ENCODE measurements at regions not wholly inside any gene's neighbourhood (a gene's known extent, or its start where the extent isn't known, plus 50 kb on each side); places are given as distances from the start of the nearest gene placed in this dataset.

DNA sequence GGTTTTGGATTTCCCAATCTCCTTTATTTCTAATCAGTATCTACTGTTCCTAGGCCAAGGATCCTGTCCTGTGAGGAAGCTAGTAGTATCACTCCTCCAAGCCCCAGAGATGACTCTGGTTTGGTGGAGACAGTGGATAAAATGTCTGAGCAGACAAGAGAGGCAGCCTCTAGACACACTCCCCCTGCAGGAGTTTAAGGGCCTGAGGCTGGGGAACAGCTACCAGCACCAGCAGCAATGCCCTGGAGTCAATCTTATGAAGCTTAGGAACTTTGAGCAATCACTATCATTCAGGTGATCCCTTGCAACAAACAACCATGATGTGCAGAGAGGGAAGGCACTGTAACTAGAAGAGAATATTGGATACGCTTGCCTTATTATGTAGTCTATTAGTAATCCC is 384.7 kb upstream of the ID4 start:
- Mint-ChIP-seq H3K9me3 (no peaks in the 10 kb centered on the region), H3K4me3 (no peak overlapping the region), H3K36me3 (ENCODE audit: insufficient read depth) (no peaks in the 10 kb centered on the region), H3K4me1 (ENCODE audit: low read depth) (no peaks in the 10 kb centered on the region), H3K27me3 (ENCODE audit: low read depth) (no peaks in the 10 kb centered on the region)
- ATAC-seq (no peak), DNase-seq (no peak)

DNA sequence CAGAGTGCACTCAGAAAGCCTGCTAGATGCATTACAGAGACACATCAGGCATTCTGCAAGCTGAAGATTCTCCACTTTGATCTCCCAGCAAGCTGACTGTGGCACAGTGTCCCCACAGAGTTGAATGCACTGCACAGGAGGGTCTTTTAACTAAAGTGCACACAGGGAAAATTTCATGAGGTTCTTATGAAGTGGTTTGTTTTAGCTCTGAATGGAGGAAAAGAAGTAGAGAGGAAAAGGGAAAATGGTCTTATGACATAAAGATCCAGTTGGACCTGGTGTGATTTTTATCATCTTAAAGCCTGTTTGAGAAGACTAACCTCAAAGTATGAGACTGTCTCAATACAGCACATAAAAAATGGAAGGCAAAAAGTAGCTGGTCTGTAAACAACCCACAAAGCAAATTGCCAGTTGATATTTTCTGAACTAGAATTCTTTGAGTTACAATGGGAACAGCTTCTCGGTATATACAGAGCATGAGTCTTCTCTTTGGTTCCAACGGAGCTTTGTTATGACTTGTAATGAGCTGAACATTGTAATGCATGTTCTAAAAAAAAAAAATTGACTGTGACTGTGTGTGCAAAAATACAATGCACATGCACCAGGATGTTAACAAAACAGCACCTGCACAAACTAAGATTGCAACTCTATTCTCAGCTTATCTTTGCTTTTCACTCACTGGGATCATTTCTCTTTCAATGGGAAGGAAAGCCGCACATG is 383.0 kb upstream of the ID4 start:
- Mint-ChIP-seq H3K4me1 (ENCODE audit: low read depth) (no peaks in the 10 kb centered on the region), H3K36me3 (ENCODE audit: insufficient read depth) (no peaks in the 10 kb centered on the region), H3K27me3 (ENCODE audit: low read depth) (no peaks in the 10 kb centered on the region), H3K9me3 (no peaks in the 10 kb centered on the region), H3K4me3 (no peak overlapping the region)
- DNase-seq (no peak), ATAC-seq (no peak)

DNA sequence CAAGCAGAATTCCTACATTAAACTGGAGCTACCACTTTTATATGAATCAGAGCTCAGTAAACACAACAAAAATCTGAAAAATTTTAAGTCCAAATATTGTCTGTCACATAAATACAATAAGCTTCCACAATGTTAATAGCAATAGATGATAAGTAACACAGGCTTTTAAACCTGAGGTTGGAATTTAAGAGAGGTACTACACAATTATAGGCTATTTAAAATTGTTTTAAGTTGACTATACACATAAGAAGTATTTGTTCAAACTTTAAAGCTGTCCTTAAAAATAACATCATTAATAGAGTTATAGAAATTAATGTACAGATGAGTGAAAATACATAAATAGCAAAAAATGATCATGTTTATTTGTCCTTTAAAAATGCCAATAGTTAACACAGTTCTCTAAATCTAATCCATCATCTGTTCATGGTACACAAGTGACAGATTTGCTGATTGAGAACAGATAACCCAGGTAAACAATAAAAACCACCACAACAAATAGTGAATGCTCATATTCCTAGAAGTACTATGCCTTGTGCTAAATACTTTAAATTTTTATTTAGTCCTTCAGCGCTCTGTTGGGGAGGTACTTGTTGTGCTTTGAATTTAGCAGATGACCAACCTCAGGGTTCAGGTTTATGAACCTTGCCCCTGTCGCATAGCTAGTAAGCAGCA is 382.3 kb upstream of the ID4 start:
- Mint-ChIP-seq H3K4me1 (ENCODE audit: low read depth) (no peaks in the 10 kb centered on the region), H3K9me3 (no peaks in the 10 kb centered on the region), H3K36me3 (ENCODE audit: insufficient read depth) (no peaks in the 10 kb centered on the region), H3K27me3 (ENCODE audit: low read depth) (no peaks in the 10 kb centered on the region), H3K4me3 (no peak overlapping the region)
- no peak for DNase-seq
- ATAC-seq: no peak

DNA sequence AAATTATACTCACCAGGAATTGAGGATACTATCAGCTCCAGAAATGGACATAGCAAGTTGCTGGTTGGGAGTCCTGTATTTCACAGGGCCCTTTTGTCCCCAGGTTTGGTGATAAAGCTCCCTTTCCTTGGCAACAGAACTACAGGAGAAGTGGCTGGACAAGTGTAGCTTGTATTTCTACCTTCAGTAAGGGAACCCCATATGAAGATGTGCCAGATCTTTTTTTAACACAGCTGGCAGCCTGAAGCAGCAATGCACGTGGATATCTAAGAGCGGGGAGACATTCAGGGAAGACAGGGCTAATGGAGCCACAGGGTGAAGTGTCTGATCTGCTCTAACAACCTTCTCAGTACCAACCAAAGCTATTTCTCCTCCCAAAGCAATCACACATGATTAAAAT is 373.9 kb upstream of the ID4 start:
- Mint-ChIP-seq H3K36me3 (ENCODE audit: insufficient read depth) (no peaks in the 10 kb centered on the region), H3K4me3 (no peak overlapping the region), H3K27me3 (ENCODE audit: low read depth) (no peaks in the 10 kb centered on the region), H3K9me3 (peaks cover 3% of the 10 kb centered on the region), H3K4me1 (ENCODE audit: low read depth) (no peaks in the 10 kb centered on the region)
- ATAC-seq: no peak
- DNase-seq: no peak

DNA sequence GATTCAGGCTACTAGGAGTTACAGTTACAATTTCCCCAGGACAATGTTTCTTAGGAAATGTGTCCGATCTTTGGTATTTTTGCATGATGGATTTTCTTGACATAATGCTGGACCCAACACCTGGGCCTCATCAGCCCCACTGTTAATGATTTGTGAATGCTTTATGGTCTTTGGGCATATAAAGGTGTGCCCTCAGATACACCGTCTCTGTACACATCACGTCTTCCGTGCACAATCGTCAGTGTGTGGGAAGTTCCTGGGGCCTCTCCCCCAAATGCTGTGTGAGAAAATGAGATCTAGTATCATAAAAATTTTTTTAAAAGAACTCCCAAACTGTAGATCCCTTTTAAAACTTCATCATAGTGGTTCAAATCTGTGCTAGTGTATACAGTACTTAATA is 373.2 kb upstream of the ID4 start:
- no peaks in the 10 kb centered on the region for H3K4me1 Mint-ChIP-seq (ENCODE audit: low read depth)
- no peaks in the 10 kb centered on the region for H3K36me3 Mint-ChIP-seq (ENCODE audit: insufficient read depth)
- no peak for ATAC-seq
- H3K27me3 Mint-ChIP-seq (ENCODE audit: low read depth): no peaks in the 10 kb centered on the region
- H3K4me3 Mint-ChIP-seq: no peak overlapping the region
- no peak for DNase-seq
- H3K9me3 Mint-ChIP-seq: peaks cover 3% of the 10 kb centered on the region

DNA sequence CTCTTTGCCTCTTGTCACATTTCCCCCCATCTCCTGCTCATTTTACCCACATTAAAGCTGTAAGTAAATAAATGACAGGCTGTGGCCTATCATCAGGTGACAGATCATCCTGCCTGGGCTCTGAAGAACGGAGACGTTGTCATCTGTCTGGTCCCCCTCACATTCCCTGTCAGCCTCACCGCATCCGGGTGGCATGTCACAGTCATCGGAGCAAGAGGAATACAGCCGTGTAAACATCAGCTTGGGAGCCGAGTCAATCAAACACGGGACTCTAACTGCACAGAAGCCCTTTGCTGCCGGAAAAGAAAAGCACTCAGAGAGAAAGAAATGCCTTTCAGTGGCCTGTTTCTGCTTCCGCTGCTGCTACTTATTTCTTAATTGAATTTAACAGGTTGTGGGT is 371.9 kb upstream of the ID4 start:
- DNase-seq (no peak), ATAC-seq (no peak)
- no peaks in the 10 kb centered on the region for H3K36me3 Mint-ChIP-seq (ENCODE audit: insufficient read depth)
- H3K4me1 Mint-ChIP-seq (ENCODE audit: low read depth): no peaks in the 10 kb centered on the region
- peaks cover under 1% of the 10 kb centered on the region for H3K9me3 Mint-ChIP-seq
- no peak overlapping the region for H3K4me3 Mint-ChIP-seq
- H3K27me3 Mint-ChIP-seq (ENCODE audit: low read depth): no peaks in the 10 kb centered on the region

DNA sequence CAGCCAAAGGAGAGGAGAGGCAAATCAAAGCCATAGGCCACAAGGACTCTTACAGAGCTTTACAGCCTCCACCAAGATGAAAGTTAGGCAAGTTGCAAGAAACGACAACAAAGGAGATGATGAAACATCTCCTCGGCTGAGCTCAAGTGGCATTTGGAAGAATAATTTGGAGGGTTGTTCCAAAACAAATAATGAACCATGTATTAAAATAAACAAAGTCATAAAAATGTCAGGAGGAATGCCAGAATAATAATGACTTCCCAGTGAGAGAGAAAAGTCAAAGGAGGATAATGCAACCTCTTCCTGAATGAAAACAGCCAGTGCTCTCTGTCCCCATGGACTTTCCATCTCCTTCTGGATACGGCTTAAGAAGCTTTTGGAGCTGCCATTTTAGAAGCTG is 371.4 kb upstream of the ID4 start:
- no peak overlapping the region for H3K4me3 Mint-ChIP-seq
- no peak for ATAC-seq
- no peaks in the 10 kb centered on the region for H3K36me3 Mint-ChIP-seq (ENCODE audit: insufficient read depth)
- DNase-seq: no peak
- no peaks in the 10 kb centered on the region for H3K4me1 Mint-ChIP-seq (ENCODE audit: low read depth)
- H3K27me3 Mint-ChIP-seq (ENCODE audit: low read depth): no peaks in the 10 kb centered on the region
- no peaks in the 10 kb centered on the region for H3K9me3 Mint-ChIP-seq

DNA sequence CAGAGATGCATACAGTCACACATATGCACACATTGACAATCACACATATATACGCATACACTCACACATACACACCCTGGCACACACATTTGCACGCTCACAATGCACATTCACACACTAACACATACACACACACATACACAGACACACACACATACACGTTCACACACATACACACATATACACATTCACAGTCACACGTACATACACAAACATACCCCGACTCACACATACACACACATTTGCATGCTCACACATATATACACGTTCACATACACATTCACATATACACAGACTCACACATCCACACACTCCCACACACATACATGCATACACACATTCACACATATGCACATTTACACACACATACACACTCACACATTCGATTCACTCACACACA is 366.8 kb upstream of the ID4 start:
- Mint-ChIP-seq H3K4me1 (ENCODE audit: low read depth) (no peaks in the 10 kb centered on the region), H3K36me3 (ENCODE audit: insufficient read depth) (no peaks in the 10 kb centered on the region), H3K27me3 (ENCODE audit: low read depth) (no peaks in the 10 kb centered on the region), H3K4me3 (no peak overlapping the region), H3K9me3 (peaks cover 5% of the 10 kb centered on the region)
- DNase-seq (no peak), ATAC-seq (no peak)

DNA sequence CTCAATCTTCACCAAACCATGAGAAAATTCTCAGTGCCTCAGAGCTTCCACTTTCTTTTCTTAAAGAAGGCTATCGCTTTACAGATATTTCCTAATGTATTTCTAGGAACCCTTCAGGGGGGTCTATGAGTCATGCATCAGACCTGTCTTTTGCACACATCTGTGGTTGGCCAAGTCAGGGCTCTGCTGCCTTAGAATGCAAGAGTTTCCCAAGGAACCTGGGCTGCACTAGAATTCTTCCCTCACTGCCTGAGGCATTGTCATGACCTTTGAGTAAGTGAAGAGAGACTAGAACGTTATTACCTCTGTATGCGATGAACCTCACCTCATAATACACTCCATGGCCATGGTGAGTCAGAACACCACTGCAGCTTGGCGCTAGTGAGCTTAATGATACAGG is 365.0 kb upstream of the ID4 start:
- H3K4me1 Mint-ChIP-seq (ENCODE audit: low read depth): no peaks in the 10 kb centered on the region
- peaks cover 8% of the 10 kb centered on the region for H3K9me3 Mint-ChIP-seq
- no peak overlapping the region for H3K4me3 Mint-ChIP-seq
- no peak for ATAC-seq
- no peak for DNase-seq
- H3K27me3 Mint-ChIP-seq (ENCODE audit: low read depth): no peaks in the 10 kb centered on the region
- no peaks in the 10 kb centered on the region for H3K36me3 Mint-ChIP-seq (ENCODE audit: insufficient read depth)

DNA sequence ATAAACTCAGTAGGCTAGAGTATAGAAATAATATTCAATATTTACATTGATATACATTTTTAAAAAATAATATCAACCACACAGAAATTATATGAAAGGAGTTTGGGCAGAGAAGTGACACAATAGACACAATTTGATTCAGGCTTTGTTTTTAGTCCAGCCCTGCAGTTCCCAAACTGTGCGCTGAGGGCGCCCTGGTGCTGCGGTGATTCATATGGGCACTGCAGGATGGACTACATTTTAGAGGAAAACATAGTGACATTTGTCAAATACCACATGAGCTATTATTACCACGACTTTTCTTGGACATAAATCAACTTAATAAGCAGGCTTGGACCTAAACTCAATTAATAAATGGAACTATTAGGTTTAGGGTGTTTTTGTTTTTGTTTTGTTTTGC is 364.3 kb upstream of the ID4 start:
- Mint-ChIP-seq H3K4me1 (ENCODE audit: low read depth) (no peaks in the 10 kb centered on the region), H3K4me3 (no peak overlapping the region), H3K27me3 (ENCODE audit: low read depth) (no peaks in the 10 kb centered on the region), H3K36me3 (ENCODE audit: insufficient read depth) (no peaks in the 10 kb centered on the region), H3K9me3 (peaks cover 8% of the 10 kb centered on the region)
- DNase-seq (no peak), ATAC-seq (no peak)

DNA sequence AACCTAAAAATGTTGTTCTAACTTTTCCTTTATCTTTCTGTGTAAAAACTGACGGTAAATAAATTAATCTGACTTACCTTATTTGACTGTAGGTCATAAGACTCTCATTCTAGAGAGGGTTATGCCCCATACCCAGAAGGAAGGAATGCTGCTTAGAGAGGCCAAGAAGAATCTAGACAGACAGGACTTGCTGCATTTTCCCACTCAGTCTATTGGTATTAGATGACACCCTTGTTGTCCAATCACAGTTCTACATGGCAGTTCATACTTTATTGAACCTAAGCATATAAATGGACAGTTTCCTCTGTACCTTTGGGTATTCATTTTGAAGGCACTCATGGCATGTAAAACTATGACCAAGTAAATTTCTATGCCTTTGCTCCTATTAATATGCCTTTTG is 359.6 kb upstream of the ID4 start:
- no peak for ATAC-seq
- H3K9me3 Mint-ChIP-seq: peaks cover 8% of the 10 kb centered on the region
- no peak overlapping the region for H3K4me3 Mint-ChIP-seq
- H3K27me3 Mint-ChIP-seq (ENCODE audit: low read depth): no peaks in the 10 kb centered on the region
- no peak for DNase-seq
- no peaks in the 10 kb centered on the region for H3K4me1 Mint-ChIP-seq (ENCODE audit: low read depth)
- no peaks in the 10 kb centered on the region for H3K36me3 Mint-ChIP-seq (ENCODE audit: insufficient read depth)

DNA sequence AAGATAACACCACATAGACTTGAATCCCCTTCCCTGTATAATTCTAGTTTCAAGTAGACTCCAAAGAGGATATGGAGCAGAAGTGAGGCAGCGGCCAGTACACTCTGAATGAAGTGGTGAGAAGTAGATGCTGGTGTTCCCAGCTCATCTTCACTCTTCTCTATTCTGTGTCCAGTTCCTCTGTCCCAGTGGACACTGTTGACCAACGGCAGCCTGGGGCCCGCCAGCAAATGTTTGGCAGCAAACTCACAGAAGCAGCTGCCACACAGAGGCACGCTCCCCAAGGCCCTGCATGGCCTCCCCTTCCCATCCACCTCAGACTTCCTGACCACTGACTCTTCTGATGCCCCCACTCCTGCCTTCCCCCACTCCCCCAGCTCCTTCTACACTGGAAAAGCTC is 358.9 kb upstream of the ID4 start:
- H3K36me3 Mint-ChIP-seq (ENCODE audit: insufficient read depth): no peaks in the 10 kb centered on the region
- no peak for ATAC-seq
- H3K9me3 Mint-ChIP-seq: peaks cover 8% of the 10 kb centered on the region
- no peak overlapping the region for H3K4me3 Mint-ChIP-seq
- H3K27me3 Mint-ChIP-seq (ENCODE audit: low read depth): no peaks in the 10 kb centered on the region
- DNase-seq: no peak
- H3K4me1 Mint-ChIP-seq (ENCODE audit: low read depth): no peaks in the 10 kb centered on the region

DNA sequence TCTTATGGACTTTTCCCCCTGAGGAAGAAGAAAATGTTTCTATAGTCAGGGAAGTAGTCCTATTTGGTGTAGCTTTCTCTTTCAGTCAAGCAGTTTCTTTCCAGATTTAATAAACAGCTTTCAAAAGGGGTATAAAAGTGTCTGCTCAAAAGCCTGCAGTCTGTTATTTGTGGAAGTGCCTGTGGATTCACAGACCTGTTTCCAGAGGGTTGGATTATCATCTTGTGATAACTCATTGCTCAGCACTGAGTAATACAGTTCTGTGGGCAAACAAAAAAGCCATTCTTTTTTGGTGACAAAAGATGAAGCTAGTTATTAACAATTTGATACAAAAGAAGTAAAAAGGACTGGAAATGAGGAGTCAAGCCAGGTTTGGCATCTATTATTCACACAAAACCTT is 358.2 kb upstream of the ID4 start:
- H3K4me1 Mint-ChIP-seq (ENCODE audit: low read depth): no peaks in the 10 kb centered on the region
- H3K4me3 Mint-ChIP-seq: no peak overlapping the region
- no peaks in the 10 kb centered on the region for H3K36me3 Mint-ChIP-seq (ENCODE audit: insufficient read depth)
- ATAC-seq (no peak), DNase-seq (no peak)
- peaks cover 3% of the 10 kb centered on the region for H3K9me3 Mint-ChIP-seq
- H3K27me3 Mint-ChIP-seq (ENCODE audit: low read depth): no peaks in the 10 kb centered on the region

DNA sequence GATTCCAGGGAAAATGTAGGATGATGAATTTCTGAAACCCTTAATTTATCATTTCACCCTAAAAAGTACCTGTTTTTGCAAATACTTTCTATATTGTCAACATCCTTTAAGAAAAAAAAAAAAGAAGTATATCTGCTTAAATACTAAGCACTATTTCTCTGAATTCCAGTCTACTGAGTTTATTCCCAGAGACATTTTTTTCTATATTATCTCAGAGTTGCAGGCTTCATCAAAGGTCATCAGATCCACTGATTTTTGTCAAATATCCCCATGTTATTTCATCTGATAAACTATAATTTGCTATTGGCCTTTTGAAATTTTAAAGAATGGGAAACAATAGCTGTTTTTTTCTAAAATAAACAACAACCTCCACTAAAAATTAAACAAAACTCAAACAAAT is 357.6 kb upstream of the ID4 start:
- Mint-ChIP-seq H3K4me1 (ENCODE audit: low read depth) (no peaks in the 10 kb centered on the region), H3K9me3 (peaks cover 3% of the 10 kb centered on the region), H3K4me3 (no peak overlapping the region), H3K36me3 (ENCODE audit: insufficient read depth) (no peaks in the 10 kb centered on the region), H3K27me3 (ENCODE audit: low read depth) (no peaks in the 10 kb centered on the region)
- DNase-seq: no peak
- no peak for ATAC-seq

DNA sequence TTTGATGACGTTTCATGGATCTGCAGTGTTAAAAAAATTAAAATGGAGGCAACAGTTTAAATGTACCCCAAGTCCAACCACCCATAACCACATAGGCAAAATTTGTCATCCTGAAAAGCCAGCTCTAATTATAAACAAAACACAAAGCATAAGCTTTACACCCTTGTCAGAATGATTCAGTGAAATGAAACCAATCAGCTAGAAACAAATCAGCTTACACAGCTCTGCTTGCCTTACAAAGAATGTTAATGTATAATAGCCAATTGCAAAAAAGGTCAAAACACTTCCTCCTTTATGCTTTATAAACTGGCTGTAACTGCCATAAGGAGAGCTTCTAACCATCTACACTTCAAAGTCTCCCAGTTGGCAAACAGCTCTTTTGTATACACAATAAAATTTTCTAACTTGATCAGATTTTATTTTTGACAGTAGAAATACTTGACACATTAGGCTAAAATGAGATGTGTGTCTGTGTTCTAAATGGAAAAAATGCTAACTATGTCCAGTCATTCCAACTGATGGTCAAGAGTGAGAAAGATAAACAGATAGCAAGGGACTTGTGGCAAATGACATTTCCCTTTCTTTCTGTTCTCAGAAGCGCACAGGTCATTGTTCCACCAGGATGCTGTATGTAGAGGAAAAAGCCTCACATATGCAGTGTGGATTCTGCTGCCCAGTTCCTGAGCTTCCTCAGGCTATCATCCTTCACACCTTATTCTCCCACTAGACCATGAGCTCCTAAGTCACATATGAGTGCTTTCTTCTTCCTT is 344.3 kb upstream of the ID4 start:
- Mint-ChIP-seq H3K27me3 (ENCODE audit: low read depth) (no peaks in the 10 kb centered on the region), H3K4me1 (ENCODE audit: low read depth) (no peaks in the 10 kb centered on the region), H3K36me3 (ENCODE audit: insufficient read depth) (no peaks in the 10 kb centered on the region), H3K4me3 (no peak overlapping the region), H3K9me3 (peaks cover 12% of the 10 kb centered on the region)
- DNase-seq: no peak
- no peak for ATAC-seq
